Ishikawa (cell line): ENCODE measurements at regions not wholly inside any gene's neighbourhood (a gene's known extent, or its start where the extent isn't known, plus 50 kb on each side); places are given as distances from the start of the nearest gene placed in this dataset.

Experiments
- CEBPB ChIP-seq: IDR thresholded peaks from 2 replicates; pipeline ENCODE4 v1.6.1; 2012
- CREB1 ChIP-seq: IDR thresholded peaks from 2 replicates; pipeline ENCODE4 v1.6.1; 2012; ENCODE audit warnings: low read depth
- EGR1 ChIP-seq: IDR thresholded peaks from 2 replicates; pipeline ENCODE4 v1.6.1; 2012
- EP300 ChIP-seq: IDR thresholded peaks from 2 replicates; pipeline ENCODE4 v1.6.1; 2012; ENCODE audit warnings: borderline replicate concordance
- FOXM1 ChIP-seq: IDR thresholded peaks from 2 replicates; pipeline ENCODE4 v1.6.1; 2012; ENCODE audit warnings: low read depth, borderline replicate concordance
- MAX ChIP-seq: IDR thresholded peaks from 2 replicates; pipeline ENCODE4 v1.6.1; 2012
- NFIC ChIP-seq: IDR thresholded peaks from 2 replicates; pipeline ENCODE4 v1.6.1; 2012
- RAD21 ChIP-seq: IDR thresholded peaks from 2 replicates; pipeline ENCODE4 v1.6.1; 2012; ENCODE audit warnings: low read depth
- REST ChIP-seq: IDR thresholded peaks from 2 replicates; pipeline ENCODE4 v1.6.1; 2012; ENCODE audit warnings: low read depth, mild to moderate bottlenecking
- TAF1 ChIP-seq: IDR thresholded peaks from 2 replicates; pipeline ENCODE4 v1.6.1; 2012; ENCODE audit warnings: low read depth, mild to moderate bottlenecking
- TCF12 ChIP-seq: IDR thresholded peaks from 2 replicates; pipeline ENCODE4 v1.6.1; 2012; ENCODE audit warnings: low read depth
- TEAD4 ChIP-seq: IDR thresholded peaks from 2 replicates; pipeline ENCODE4 v1.6.1; 2012
- USF1 ChIP-seq: IDR thresholded peaks from 2 replicates; pipeline ENCODE4 v1.6.1; 2012
- YY1 ChIP-seq: IDR thresholded peaks from 2 replicates; pipeline ENCODE4 v1.6.1; 2012; ENCODE audit warnings: low read depth
- ZBTB7A ChIP-seq: IDR thresholded peaks from 2 replicates; pipeline ENCODE4 v1.6.1; 2012; ENCODE audit warnings: low read depth

- TF ChIP-seq CEBPB, result no peak
- no peak for TF ChIP-seq EP300
- TF ChIP-seq MAX, result no peak
- no peak for TF ChIP-seq TCF12
- no peak for TF ChIP-seq NFIC
- no peak for TF ChIP-seq RAD21
- no peak for TF ChIP-seq EGR1
- TF ChIP-seq CREB1, result no peak
Measured at GRCh38 chr2:101644842-101645383, 52.6 kb upstream of the MAP4K4 start.

GRCh38 chr2:101643004-101643524 lies 54.4 kb upstream of the MAP4K4 start:
- TF ChIP-seq YY1 (no peak), USF1 (no peak), ZBTB7A (no peak), NFIC (no peak), CEBPB (no peak), MAX (no peak), RAD21 (no peak), REST (no peak), CREB1 (no peak), EP300 (no peak)

GRCh38 chr2:101638817-101639605 lies 58.5 kb upstream of the MAP4K4 start:
- TF ChIP-seq CREB1 (no peak), YY1 (no peak), ZBTB7A (no peak), TCF12 (no peak)

GRCh38 chr2:101638181-101638711 lies 59.3 kb upstream of the MAP4K4 start:
- no peak for TF ChIP-seq USF1
- TF ChIP-seq MAX, result no peak

GRCh38 chr2:101630224-101630949 lies 67.1 kb upstream of the MAP4K4 start:
- no peak for TF ChIP-seq EP300
- TF ChIP-seq NFIC, result no peak
- no peak for TF ChIP-seq YY1
- no peak for TF ChIP-seq CEBPB
- no peak for TF ChIP-seq CREB1
- TF ChIP-seq ZBTB7A, result no peak
- no peak for TF ChIP-seq REST
- TF ChIP-seq FOXM1, result no peak
- no peak for TF ChIP-seq USF1
- no peak for TF ChIP-seq RAD21
- no peak for TF ChIP-seq TAF1
- no peak for TF ChIP-seq TEAD4
- no peak for TF ChIP-seq EGR1
- TF ChIP-seq TCF12, result no peak
- no peak for TF ChIP-seq MAX
